GM23338 (cell line): ENCODE measurements at regions not wholly inside any gene's neighbourhood (a gene's known extent, or its start where the extent isn't known, plus 50 kb on each side); places are given as distances from the start of the nearest gene placed in this dataset.

Experiments used
- ATAC-seq: fragments of 200-7000 bp; cut with Tn5 transposase; 3 replicates; pipeline ENCODE4 v1.9.1; 2020
- DNase-seq: peaks from one replicate; pipeline ENCODE4 v3.0.0-alpha.2; 2015; ENCODE audit warnings: low spot score
- H2AFZ ChIP-seq: fragments of 200-600 bp; sonication (generic); 2 replicates; pipeline ENCODE4 v1.8.0; 2016; ENCODE audit warnings: antibody characterized with exemption, mild to moderate bottlenecking, moderate library complexity
- H3F3A ChIP-seq: fragments of 200-600 bp; sonication (generic); replicated peaks from 2 replicates; pipeline ENCODE4 v1.8.0; 2017; ENCODE audit warnings: antibody characterized with exemption, mixed run types, low read depth
- H3K27ac ChIP-seq: fragments of 200-600 bp; sonication (generic); 2 replicates; pipeline ENCODE4 v1.6.1; 2016; ENCODE audit warnings: low read depth
- H3K27me3 ChIP-seq: fragments of 200-600 bp; sonication (generic); 2 replicates; pipeline ENCODE4 v1.8.0; 2016; ENCODE audit warnings: mild to moderate bottlenecking, mixed run types, moderate library complexity; ENCODE audit not compliant: insufficient read depth
- H3K36me3 ChIP-seq: fragments of 200-600 bp; sonication (generic); 2 replicates; pipeline ENCODE4 v1.8.0; 2016; ENCODE audit warnings: mild to moderate bottlenecking; ENCODE audit not compliant: insufficient read depth
- H3K4me1 ChIP-seq: fragments of 200-600 bp; sonication (generic); 2 replicates; pipeline ENCODE4 v1.8.0; 2016; ENCODE audit warnings: mild to moderate bottlenecking, moderate library complexity; ENCODE audit not compliant: insufficient read depth
- H3K4me2 ChIP-seq: fragments of 200-600 bp; sonication (generic); 2 replicates; pipeline ENCODE4 v1.7.1; 2017; ENCODE audit warnings: mixed run types
- H3K4me3 ChIP-seq: fragments of 200-600 bp; sonication (generic); 2 replicates; pipeline ENCODE4 v1.6.1; 2016; ENCODE audit warnings: mixed run types
- H3K79me2 ChIP-seq: fragments of 200-600 bp; sonication (generic); replicated peaks from 2 replicates; pipeline ENCODE4 v1.8.0; 2017; ENCODE audit warnings: mild to moderate bottlenecking; ENCODE audit not compliant: insufficient read depth
- H3K9me2 ChIP-seq: fragments of 200-600 bp; sonication (generic); 2 replicates; pipeline ENCODE4 v1.8.0; 2017; ENCODE audit not compliant: insufficient read depth
- H4K20me1 ChIP-seq: fragments of 200-600 bp; sonication (generic); replicated peaks from 2 replicates; pipeline ENCODE4 v1.8.0; 2017; ENCODE audit warnings: mild to moderate bottlenecking; ENCODE audit not compliant: insufficient read depth
- H3K27ac Mint-ChIP-seq: 2 replicates; pipeline ENCODE4 v1.8.0; 2020; ENCODE audit warnings: inconsistent platforms, mild to moderate bottlenecking, moderate library complexity, mixed read lengths
- H3K27me3 Mint-ChIP-seq: 3 replicates; pipeline ENCODE4 v1.8.0; 2022; ENCODE audit warnings: low read depth, mild to moderate bottlenecking, moderate library complexity, mixed read lengths, inconsistent platforms; ENCODE audit not compliant: insufficient read depth, poor library complexity
- H3K36me3 Mint-ChIP-seq: 3 replicates; pipeline ENCODE4 v1.8.0; 2021; ENCODE audit warnings: low read depth, mild to moderate bottlenecking, inconsistent platforms, moderate library complexity, mixed read lengths
- H3K4me1 Mint-ChIP-seq: 3 replicates; pipeline ENCODE4 v1.8.0; 2020; ENCODE audit warnings: mild to moderate bottlenecking, inconsistent platforms, mixed read lengths
- H3K4me3 Mint-ChIP-seq: 3 replicates; pipeline ENCODE4 v1.8.0; 2021; ENCODE audit warnings: moderate library complexity, mild to moderate bottlenecking, inconsistent platforms, mixed read lengths
- H3K9me3 Mint-ChIP-seq: 3 replicates; pipeline ENCODE4 v1.8.0; 2020; ENCODE audit warnings: moderate library complexity, mild to moderate bottlenecking, inconsistent platforms, mixed read lengths
- CREB1 ChIP-seq: fragments of 250-450 bp; sonication (Bioruptor Pico); IDR thresholded peaks from 2 replicates; pipeline ENCODE4 v1.5.0; 2020; ENCODE audit warnings: low read depth, mild to moderate bottlenecking, moderate library complexity
- CTCF ChIP-seq, 2 experiments: fragments of 200-600 bp in 1 of 2; sonication (generic) in 1 of 2; conservative IDR thresholded peaks; 2 replicates each; pipeline versions ENCODE4 v1.5.1 to v1.6.1; 2016 to 2017; ENCODE audit warnings: antibody characterized with exemption in 2 of 2, low read depth in 2 of 2, mild to moderate bottlenecking in 2 of 2, moderate library complexity in 1 of 2
- EZH2phosphoT487 ChIP-seq: fragments of 200-600 bp; sonication (generic); IDR thresholded peaks from one replicate; pipeline ENCODE4 v1.8.1; 2018; ENCODE audit warnings: antibody characterized with exemption; ENCODE audit not compliant: unreplicated experiment
- JUNB ChIP-seq: IDR thresholded peaks from one replicate; pipeline ENCODE4 v1.6.1; 2016; ENCODE audit warnings: antibody characterized with exemption; ENCODE audit not compliant: unreplicated experiment
- NANOG ChIP-seq: IDR thresholded peaks from 2 replicates; pipeline ENCODE4 v1.6.1; 2016; ENCODE audit warnings: antibody characterized with exemption, borderline replicate concordance
- POLR2AphosphoS5 ChIP-seq: IDR thresholded peaks from 2 replicates; pipeline ENCODE4 v1.6.1; 2016; ENCODE audit warnings: antibody characterized with exemption, low read depth
- REST ChIP-seq: IDR thresholded peaks from one replicate; pipeline ENCODE4 v1.6.1; 2018; ENCODE audit warnings: antibody characterized with exemption; ENCODE audit not compliant: unreplicated experiment
- STAT1 ChIP-seq: IDR thresholded peaks from one replicate; pipeline ENCODE4 v1.6.1; 2016; ENCODE audit warnings: antibody characterized with exemption; ENCODE audit not compliant: unreplicated experiment
- ZNF114 ChIP-seq: fragments of 250-450 bp; sonication (Bioruptor Pico); IDR thresholded peaks from 2 replicates; pipeline ENCODE4 v1.5.0; 2020; ENCODE audit warnings: mild to moderate bottlenecking, moderate library complexity
- ZNF331 ChIP-seq: fragments of 250-450 bp; sonication (Bioruptor Pico); IDR thresholded peaks from 2 replicates; pipeline ENCODE4 v1.5.0; 2020; ENCODE audit warnings: low read depth, mild to moderate bottlenecking, moderate library complexity

- ATAC-seq, result no peak
- 0 out of 3 replicates have a peak, but pooled peaks cover 3% of the 10 kb centered on the region for H3K36me3 Mint-ChIP-seq
- H3K27me3 ChIP-seq, result no peaks in the 10 kb centered on the region
These were observed 116.8 kb upstream of the AGR3 start for GRCh38 chr7:16998481-16999051.

GRCh38 chr7:16999541-17000267 lies 117.9 kb upstream of the AGR3 start:
- Histone ChIP-seq H3K27ac (no peak overlapping the region), H3K27me3 (no peaks in the 10 kb centered on the region), H3K4me2 (no peak overlapping the region), H3K9me2 (peaks cover 8% of the 10 kb centered on the region; the same call in 1 of the 2 replicates), H4K20me1 (no peaks in the 10 kb centered on the region), H2AFZ (no peak overlapping the region; the same call in 1 of the 2 replicates), H3K79me2 (no peaks in the 10 kb centered on the region), H3K4me1 (no peaks in the 10 kb centered on the region), H3K36me3 (no peaks in the 10 kb centered on the region), H3K4me3 (no peak overlapping the region), H3F3A (no peaks in the 10 kb centered on the region)
- no peak for ATAC-seq
- H3K36me3 Mint-ChIP-seq, result 0 out of 3 replicates have a peak, but pooled peaks cover 3% of the 10 kb centered on the region
- no peak overlapping the region for H3K4me3 Mint-ChIP-seq
- peaks cover 7% of the 10 kb centered on the region; the same call in 2 of the 3 replicates for H3K9me3 Mint-ChIP-seq
- TF ChIP-seq REST (no peak), STAT1 (no peak), CREB1 (CRISPR knock-in tag) (no peak), CTCF (conservative IDR thresholded peaks at IDR 0.05; ENCODE audit: low read depth in 2 of 2) (no peak), NANOG (no peak), EZH2phosphoT487 (no peak), POLR2AphosphoS5 (no peak), JUNB (no peak), ZNF114 (CRISPR knock-in tag) (no peak), ZNF331 (CRISPR knock-in tag) (no peak)
- H3K27me3 Mint-ChIP-seq, result no peaks in the 10 kb centered on the region
- H3K27ac Mint-ChIP-seq, result no peak overlapping the region
- H3K4me1 Mint-ChIP-seq, result no peaks in the 10 kb centered on the region
- no peak for DNase-seq

More at GRCh38 chr7:16998481-16999051, 116.8 kb upstream of the AGR3 start:
- Mint-ChIP-seq H3K4me3 (no peak overlapping the region), H3K27me3 (peaks cover 3% of the 10 kb centered on the region), H3K9me3 (peaks cover 7% of the 10 kb centered on the region; the same call in 2 of the 3 replicates), H3K4me1 (no peaks in the 10 kb centered on the region), H3K27ac (no peak overlapping the region)
- TF ChIP-seq CREB1 (CRISPR knock-in tag) (no peak), ZNF331 (CRISPR knock-in tag) (no peak), CTCF (conservative IDR thresholded peaks at IDR 0.05; ENCODE audit: low read depth in 2 of 2) (no peak), ZNF114 (CRISPR knock-in tag) (no peak)
- H3K4me1 ChIP-seq, result no peaks in the 10 kb centered on the region
- no peak for DNase-seq
- no peaks in the 10 kb centered on the region for H3K36me3 ChIP-seq
- no peaks in the 10 kb centered on the region for H3F3A ChIP-seq
- H3K79me2 ChIP-seq, result no peaks in the 10 kb centered on the region
- H3K4me3 ChIP-seq, result no peak overlapping the region
- H3K27ac ChIP-seq, result no peak overlapping the region
- H3K9me2 ChIP-seq, result peaks cover 8% of the 10 kb centered on the region; the same call in 1 of the 2 replicates
- H4K20me1 ChIP-seq, result no peaks in the 10 kb centered on the region
- no peak overlapping the region for H3K4me2 ChIP-seq
- no peak overlapping the region for H2AFZ ChIP-seq
